ENCODE measurements at regions not wholly inside any gene's neighbourhood (a gene's known extent, or its start where the extent isn't known, plus 50 kb on each side); places are given as distances from the start of the nearest gene placed in this dataset.
"Not testable (repeated sequence)": the region's sequence is repeated elsewhere in the genome, so short reads cannot be mapped to it uniquely, and the experiment has no call there.

DNA sequence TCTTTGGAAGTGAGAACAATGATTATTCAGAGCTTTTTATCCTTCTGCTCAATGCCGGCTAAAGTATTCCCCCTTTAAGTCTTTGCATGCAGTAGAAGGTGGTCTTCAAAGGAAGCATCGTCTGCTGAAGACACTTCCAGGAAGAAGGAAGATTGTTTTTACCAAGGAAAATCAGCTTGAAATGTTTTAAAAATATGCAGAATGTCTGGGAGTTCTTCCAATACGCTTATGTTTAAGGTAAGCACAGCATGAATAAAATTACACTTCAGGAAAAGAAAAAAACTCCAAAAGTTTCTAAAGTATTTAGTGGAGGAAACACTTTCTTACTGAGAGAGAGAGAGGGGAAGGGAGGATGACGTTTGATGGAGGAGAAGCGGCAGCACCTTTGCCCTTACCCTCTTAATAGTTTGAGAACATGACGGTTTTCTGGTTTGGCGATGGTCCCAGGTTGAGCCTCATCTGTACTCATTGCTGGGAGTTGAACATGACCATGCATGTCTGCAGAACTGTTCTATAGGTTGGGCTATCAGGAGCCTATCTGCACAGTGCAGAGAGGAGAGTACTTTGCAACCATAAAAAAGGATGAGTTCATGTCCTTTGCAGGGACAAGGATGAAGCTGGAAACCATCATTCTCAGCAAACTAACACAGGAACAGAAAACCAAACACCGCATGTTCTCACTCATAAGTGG is 338.1 kb downstream of the ACTR3B start:
- no peak for DNase-seq (ENCODE audit: low spot score)
- no peak for TF ChIP-seq CTCF (IDR thresholded peaks at IDR 0.05; ENCODE audit: extremely low read depth, missing control alignments)

- no peak for TF ChIP-seq CTCF (IDR thresholded peaks at IDR 0.05; ENCODE audit: extremely low read depth, missing control alignments)
- no peak for DNase-seq (ENCODE audit: low spot score)
These were observed 339.7 kb downstream of the ACTR3B start for GRCh38 chr7:153099235-153099634.

DNA sequence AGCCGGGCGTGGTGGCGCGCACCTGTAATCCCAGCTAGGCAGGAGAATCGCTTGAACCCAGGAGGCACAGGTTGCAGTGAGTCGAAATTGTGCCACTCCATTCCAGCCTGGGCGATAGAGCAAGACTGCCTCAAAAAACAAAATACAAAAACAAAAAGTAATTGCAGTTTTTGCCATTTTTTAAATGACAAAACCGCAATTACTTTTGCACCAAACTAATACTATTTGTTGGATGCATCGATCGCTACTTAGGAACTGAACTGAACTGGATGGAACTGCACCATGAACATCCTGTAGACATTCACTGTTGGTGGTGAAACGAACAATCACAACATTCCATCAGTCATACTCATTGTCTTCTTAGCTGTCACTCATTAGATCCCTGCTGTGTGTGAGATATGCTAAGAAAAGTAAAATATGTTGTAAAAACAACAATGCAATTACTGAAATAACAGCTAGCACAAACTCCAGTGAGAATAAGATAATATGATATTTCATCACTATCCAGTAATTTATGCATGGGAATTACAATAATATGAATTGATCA is 341.2 kb downstream of the ACTR3B start:
- no peak for TF ChIP-seq CTCF (IDR thresholded peaks at IDR 0.05; ENCODE audit: extremely low read depth, missing control alignments)
- no peak for DNase-seq (ENCODE audit: low spot score)

DNA sequence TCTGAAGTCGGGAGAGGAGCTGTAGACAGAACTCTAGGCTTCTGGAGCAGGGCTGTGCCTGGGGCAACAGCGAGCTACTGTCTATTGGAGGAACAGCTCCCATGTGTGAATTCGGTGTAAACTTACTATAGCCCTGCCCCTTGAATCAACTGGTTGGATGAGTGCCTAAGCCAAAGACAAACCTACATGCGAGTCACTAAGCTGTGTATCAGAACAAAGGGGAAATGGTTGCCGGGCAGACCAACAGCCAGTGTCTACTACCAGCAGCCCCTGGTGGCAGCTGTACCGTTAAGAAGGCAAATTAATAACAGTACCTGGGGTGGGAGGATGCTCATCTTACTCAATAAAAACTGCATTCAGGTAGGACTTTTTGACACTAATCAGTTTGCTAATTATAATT is 343.6 kb downstream of the ACTR3B start:
- TF ChIP-seq CTCF (IDR thresholded peaks at IDR 0.05; ENCODE audit: extremely low read depth, missing control alignments), result no peak
- no peak for DNase-seq (ENCODE audit: low spot score)

GRCh38 chr7:153107826-153108225 is 348.3 kb downstream of the ACTR3B start:
- no peak for DNase-seq (ENCODE audit: low spot score)

DNA sequence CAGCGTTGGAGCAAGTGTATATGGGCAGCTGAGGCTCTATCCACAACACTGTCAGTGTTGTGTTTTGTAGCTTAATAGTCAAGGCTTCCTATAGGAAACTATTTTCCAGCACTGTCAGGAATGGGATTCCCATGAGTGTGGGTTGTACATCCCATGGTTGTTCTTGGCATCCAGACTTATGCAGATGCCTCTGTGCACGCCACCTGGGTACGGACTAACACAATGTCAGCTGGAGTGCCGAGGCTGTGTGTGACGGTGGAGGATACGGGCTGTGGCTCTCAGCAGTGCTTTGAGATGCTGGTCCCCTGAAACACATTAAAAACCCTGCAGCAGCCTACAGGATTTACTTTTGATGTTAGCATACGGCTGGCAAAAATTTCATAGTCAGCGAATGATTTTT is 350.0 kb downstream of the ACTR3B start:
- no peak for TF ChIP-seq CTCF (IDR thresholded peaks at IDR 0.05; ENCODE audit: extremely low read depth, missing control alignments)
- no peak for DNase-seq (ENCODE audit: low spot score)

More at GRCh38 chr7:153107826-153108225, 348.3 kb downstream of the ACTR3B start:
- TF ChIP-seq CTCF (IDR thresholded peaks at IDR 0.05; ENCODE audit: extremely low read depth, missing control alignments), result no peak

DNA sequence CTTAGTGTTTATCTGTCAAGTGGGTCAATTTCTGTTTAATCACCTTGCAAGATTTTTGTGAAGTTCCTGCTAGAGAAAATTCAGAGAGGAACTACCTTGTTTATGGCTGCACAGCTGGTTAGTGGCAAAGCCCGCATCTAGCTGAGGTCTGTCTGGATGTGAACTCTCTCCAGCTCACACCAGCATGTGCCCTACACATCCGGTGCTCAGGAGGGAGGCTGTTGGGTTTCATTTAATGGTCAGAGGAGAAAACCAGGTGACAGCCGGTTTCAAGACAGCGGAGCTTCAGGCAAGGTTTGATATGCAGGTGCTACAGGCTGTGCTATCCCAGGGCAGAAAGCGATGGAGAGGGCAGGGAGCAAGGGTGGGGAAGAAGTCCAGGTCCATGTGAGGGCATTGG is 351.1 kb downstream of the ACTR3B start:
- no peak for TF ChIP-seq CTCF (IDR thresholded peaks at IDR 0.05; ENCODE audit: extremely low read depth, missing control alignments)
- no peak for DNase-seq (ENCODE audit: low spot score)

DNA sequence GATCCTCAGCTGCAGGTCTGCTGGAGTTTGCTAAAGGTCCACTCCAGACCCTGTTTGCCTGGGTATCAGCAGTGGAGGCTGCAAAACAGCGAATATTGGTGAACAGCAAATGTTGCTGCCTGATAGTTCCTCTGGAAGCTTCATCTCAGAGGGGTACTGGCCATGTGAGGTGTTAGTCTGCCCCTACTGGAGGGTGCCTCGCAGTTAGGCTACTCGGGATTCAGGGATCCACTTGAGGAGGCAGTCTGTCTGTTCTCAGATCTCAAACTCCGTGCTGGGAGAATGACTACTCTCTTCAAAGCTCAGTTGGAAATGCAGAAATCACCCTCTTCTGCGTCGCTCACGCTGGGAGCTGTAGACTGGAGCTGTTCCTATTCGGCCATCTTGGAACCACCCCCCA is 362.7 kb downstream of the ACTR3B start:
- not testable (repeated sequence) for DNase-seq (ENCODE audit: low spot score)

Measured in GM20000 (cell line).